Immature natural killer cell (primary cell): ENCODE measurements at regions not wholly inside any gene's neighbourhood (a gene's known extent, or its start where the extent isn't known, plus 50 kb on each side); places are given as distances from the start of the nearest gene placed in this dataset.
"Not testable (repeated sequence)": the region's sequence is repeated elsewhere in the genome, so short reads cannot be mapped to it uniquely, and the experiment has no call there.

Source experiments
- DNase-seq, 3 donors: peaks; one replicate each; pipeline ENCODE4 v3.0.0; 2022; ENCODE audit warnings: mixed read lengths in 1 of 3
- H3K27ac Mint-ChIP-seq, 6 donors: one replicate each; pipeline ENCODE4 v1.8.0; 2020; ENCODE audit warnings: mixed read lengths in 6 of 6, mild to moderate bottlenecking in 5 of 6, inconsistent platforms in 4 of 6, moderate library complexity in 3 of 6
- H3K27me3 Mint-ChIP-seq, 3 donors: one replicate each; pipeline ENCODE4 v1.8.0; 2020 to 2021; ENCODE audit warnings: low read depth in 3 of 3, mild to moderate bottlenecking in 3 of 3, mixed read lengths in 3 of 3, moderate library complexity in 3 of 3, inconsistent platforms in 1 of 3
- H3K36me3 Mint-ChIP-seq, 3 donors: one replicate each; pipeline ENCODE4 v1.8.0; 2020; ENCODE audit warnings: mixed read lengths in 3 of 3, inconsistent platforms in 2 of 3, mild to moderate bottlenecking in 2 of 3
- H3K4me1 Mint-ChIP-seq, 2 donors: one replicate each; pipeline ENCODE4 v1.8.0; 2020; ENCODE audit warnings: inconsistent platforms in 2 of 2, mild to moderate bottlenecking in 2 of 2, mixed read lengths in 2 of 2, moderate library complexity in 1 of 2
- H3K4me3 Mint-ChIP-seq, 5 donors: one replicate each; pipeline ENCODE4 v1.8.0; 2020; ENCODE audit warnings: mild to moderate bottlenecking in 5 of 5, mixed read lengths in 5 of 5, inconsistent platforms in 3 of 5, moderate library complexity in 3 of 5
- H3K9me3 Mint-ChIP-seq, 6 donors: one replicate each; pipeline ENCODE4 v1.8.0; 2020; ENCODE audit warnings: mild to moderate bottlenecking in 6 of 6, mixed read lengths in 6 of 6, inconsistent platforms in 4 of 6, moderate library complexity in 3 of 6

GRCh38 chr2:118437501-118437900 is 349.2 kb downstream of the INSIG2 start:
- Mint-ChIP-seq H3K36me3 (no peaks in the 10 kb centered on the region), H3K27me3 (peaks cover 4 to 7% (median 5%) of the 10 kb centered on the region in 3 donors), H3K4me3 (no peak overlapping the region), H3K9me3 (peaks cover 0 to 7% (median under 1%) of the 10 kb centered on the region in 6 donors), H3K27ac (no peak overlapping the region), H3K4me1 (no peaks in the 10 kb centered on the region)
- no peak for DNase-seq

- Mint-ChIP-seq H3K36me3 (no peaks in the 10 kb centered on the region), H3K27me3 (peaks cover 0 to 6% (median 3%) of the 10 kb centered on the region in 3 donors), H3K4me1 (no peaks in the 10 kb centered on the region), H3K4me3 (no peak overlapping the region), H3K9me3 (peaks cover 0 to 7% (median under 1%) of the 10 kb centered on the region in 6 donors), H3K27ac (no peak overlapping the region)
- no peak for DNase-seq
Observed at GRCh38 chr2:118431997-118432396, 343.7 kb downstream of the INSIG2 start.

GRCh38 chr2:118431586-118431985 is 343.3 kb downstream of the INSIG2 start:
- peaks cover 0 to 6% (median 3%) of the 10 kb centered on the region in 3 donors for H3K27me3 Mint-ChIP-seq
- H3K36me3 Mint-ChIP-seq, result no peaks in the 10 kb centered on the region
- H3K27ac Mint-ChIP-seq, result no peak overlapping the region
- no peaks in the 10 kb centered on the region for H3K4me1 Mint-ChIP-seq
- no peak for DNase-seq
- peaks cover 0 to 7% (median under 1%) of the 10 kb centered on the region in 6 donors for H3K9me3 Mint-ChIP-seq
- H3K4me3 Mint-ChIP-seq, result no peak overlapping the region

GRCh38 chr2:118431165-118431517 is 342.9 kb downstream of the INSIG2 start:
- Mint-ChIP-seq H3K9me3 (peaks cover 0 to 7% (median under 1%) of the 10 kb centered on the region in 6 donors), H3K4me3 (no peak overlapping the region), H3K4me1 (no peaks in the 10 kb centered on the region), H3K27me3 (peaks cover 0 to 6% (median 3%) of the 10 kb centered on the region in 3 donors), H3K36me3 (no peaks in the 10 kb centered on the region), H3K27ac (no peak overlapping the region)
- DNase-seq, result no peak

GRCh38 chr2:118430510-118431164 is 342.4 kb downstream of the INSIG2 start:
- H3K4me3 Mint-ChIP-seq, result no peak overlapping the region
- peaks cover 0 to 6% (median 3%) of the 10 kb centered on the region in 3 donors for H3K27me3 Mint-ChIP-seq
- no peak for DNase-seq
- H3K4me1 Mint-ChIP-seq, result no peaks in the 10 kb centered on the region
- H3K36me3 Mint-ChIP-seq, result no peaks in the 10 kb centered on the region
- H3K27ac Mint-ChIP-seq, result no peak overlapping the region
- H3K9me3 Mint-ChIP-seq, result peaks cover 0 to 7% (median under 1%) of the 10 kb centered on the region in 6 donors

GRCh38 chr2:118425191-118425590 is 336.9 kb downstream of the INSIG2 start:
- no peaks in the 10 kb centered on the region for H3K4me1 Mint-ChIP-seq
- peaks cover 0 to 7% (median 0%) of the 10 kb centered on the region in 6 donors for H3K9me3 Mint-ChIP-seq
- H3K36me3 Mint-ChIP-seq, result peaks cover 0 to 4% (median 0%) of the 10 kb centered on the region in 3 donors
- no peak overlapping the region for H3K27ac Mint-ChIP-seq
- H3K27me3 Mint-ChIP-seq, result peaks cover 0 to 3% (median 2%) of the 10 kb centered on the region in 3 donors
- no peak for DNase-seq
- no peak overlapping the region for H3K4me3 Mint-ChIP-seq

GRCh38 chr2:118423776-118424175 is 335.5 kb downstream of the INSIG2 start:
- peaks cover 0 to 2% (median 0%) of the 10 kb centered on the region in 3 donors for H3K27me3 Mint-ChIP-seq
- H3K27ac Mint-ChIP-seq, result no peak overlapping the region
- no peak overlapping the region for H3K4me3 Mint-ChIP-seq
- peaks cover 0 to 7% (median 0%) of the 10 kb centered on the region in 6 donors for H3K9me3 Mint-ChIP-seq
- peaks cover 0 to 4% (median 0%) of the 10 kb centered on the region in 3 donors for H3K36me3 Mint-ChIP-seq
- no peaks in the 10 kb centered on the region for H3K4me1 Mint-ChIP-seq
- no peak for DNase-seq

- no peak for DNase-seq
- H3K4me1 Mint-ChIP-seq, result no peaks in the 10 kb centered on the region
- peaks cover 0 to 2% (median 0%) of the 10 kb centered on the region in 3 donors for H3K27me3 Mint-ChIP-seq
- no peak overlapping the region for H3K4me3 Mint-ChIP-seq
- H3K36me3 Mint-ChIP-seq, result peaks cover 0 to 4% (median 0%) of the 10 kb centered on the region in 3 donors
- H3K9me3 Mint-ChIP-seq, result peaks cover 0 to 7% (median 0%) of the 10 kb centered on the region in 6 donors
- H3K27ac Mint-ChIP-seq, result no peak overlapping the region
Observed at GRCh38 chr2:118421648-118422047, 333.4 kb downstream of the INSIG2 start.

GRCh38 chr2:118417406-118418120 is 329.3 kb downstream of the INSIG2 start:
- H3K4me3 Mint-ChIP-seq, result no peak overlapping the region

GRCh38 chr2:118415186-118415585 is 326.9 kb downstream of the INSIG2 start:
- not testable (repeated sequence) for H3K4me3 Mint-ChIP-seq, H3K27ac Mint-ChIP-seq, H3K36me3 Mint-ChIP-seq, H3K27me3 Mint-ChIP-seq, H3K4me1 Mint-ChIP-seq, H3K9me3 Mint-ChIP-seq, DNase-seq

More at GRCh38 chr2:118417406-118418120, 329.3 kb downstream of the INSIG2 start:
- H3K27ac Mint-ChIP-seq, result no peak overlapping the region
- no peaks in the 10 kb centered on the region for H3K4me1 Mint-ChIP-seq
- H3K27me3 Mint-ChIP-seq, result peaks cover 0 to 1% (median 0%) of the 10 kb centered on the region in 3 donors
- H3K9me3 Mint-ChIP-seq, result peaks cover 0 to 10% (median 6%) of the 10 kb centered on the region in 6 donors
- no peak for DNase-seq
- H3K36me3 Mint-ChIP-seq, result peaks cover 0 to 4% (median 0%) of the 10 kb centered on the region in 3 donors

- no peak overlapping the region for H3K4me3 Mint-ChIP-seq
- no peaks in the 10 kb centered on the region for H3K36me3 Mint-ChIP-seq
- H3K27me3 Mint-ChIP-seq, result peaks cover 0 to 14% (median 3%) of the 10 kb centered on the region in 3 donors
Observed at GRCh38 chr2:118403658-118404451, 315.6 kb downstream of the INSIG2 start.

GRCh38 chr2:118388771-118389170 is 300.5 kb downstream of the INSIG2 start:
- H3K9me3 Mint-ChIP-seq, result peaks cover 0 to 2% (median 0%) of the 10 kb centered on the region in 6 donors
- H3K27me3 Mint-ChIP-seq, result peaks cover 0 to 3% (median 0%) of the 10 kb centered on the region in 3 donors
- no peak overlapping the region for H3K4me3 Mint-ChIP-seq
- no peak overlapping the region for H3K27ac Mint-ChIP-seq
- no peak for DNase-seq
- H3K36me3 Mint-ChIP-seq, result no peaks in the 10 kb centered on the region
- no peaks in the 10 kb centered on the region for H3K4me1 Mint-ChIP-seq

More at GRCh38 chr2:118403658-118404451, 315.6 kb downstream of the INSIG2 start:
- Mint-ChIP-seq H3K4me1 (no peaks in the 10 kb centered on the region), H3K27ac (no peak overlapping the region), H3K9me3 (peaks cover 0 to 8% (median 2%) of the 10 kb centered on the region in 6 donors)
- no peak for DNase-seq

- DNase-seq, result no peak
- Mint-ChIP-seq H3K4me3 (no peak overlapping the region), H3K36me3 (no peaks in the 10 kb centered on the region), H3K27ac (no peak overlapping the region), H3K4me1 (no peaks in the 10 kb centered on the region), H3K9me3 (peaks cover 0 to 2% (median 0%) of the 10 kb centered on the region in 6 donors), H3K27me3 (peaks cover 0 to 3% (median 0%) of the 10 kb centered on the region in 3 donors)
Observed at GRCh38 chr2:118387509-118387908, 299.2 kb downstream of the INSIG2 start.
